ENCODE measurements at regions not wholly inside any gene's neighbourhood (a gene's known extent, or its start where the extent isn't known, plus 50 kb on each side); places are given as distances from the start of the nearest gene placed in this dataset.

- TF ChIP-seq FOXP2 (optimal IDR thresholded peaks at IDR 0.05; ENCODE audit: borderline replicate concordance, extremely low read depth, extremely low read length, insufficient read depth) (no peak), TAF1 (IDR thresholded peaks at IDR 0.05; ENCODE audit: borderline replicate concordance, insufficient read depth, low read length) (no peak), SIN3A (IDR thresholded peaks at IDR 0.05; ENCODE audit: borderline replicate concordance, insufficient read depth, low read length) (no peak), REST (IDR thresholded peaks at IDR 0.05; ENCODE audit: insufficient read depth in 1 of 2, low read depth in 2 of 2, low read length in 2 of 2) (no peak), POLR2AphosphoS5 (IDR thresholded peaks at IDR 0.05; ENCODE audit: low read depth, low read length) (no peak)
These were observed 1098.5 kb upstream of the LCORL start for GRCh38 chr4:19119904-19120560.

DNA sequence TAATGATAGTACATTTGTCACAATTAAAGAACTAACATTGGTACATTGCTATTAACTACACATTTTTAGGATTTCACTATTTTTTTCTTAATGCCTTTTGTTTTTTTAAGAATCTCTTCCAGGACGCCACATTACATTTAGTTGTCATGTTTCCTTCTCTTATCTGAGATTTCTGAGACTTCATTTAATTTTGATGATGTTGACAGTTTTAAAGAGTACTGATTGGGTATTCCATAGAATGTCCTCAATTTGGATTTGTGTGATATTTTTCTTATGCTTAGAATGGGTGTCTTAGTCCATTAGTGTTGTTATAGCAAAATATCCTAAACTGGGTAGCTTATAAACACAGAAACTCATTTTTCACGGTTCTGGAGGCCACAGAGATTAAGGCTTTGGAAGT is 1095.5 kb upstream of the LCORL start:
- TF ChIP-seq TAF1 (IDR thresholded peaks at IDR 0.05; ENCODE audit: borderline replicate concordance, insufficient read depth, low read length), result no peak
- TF ChIP-seq FOXP2 (optimal IDR thresholded peaks at IDR 0.05; ENCODE audit: borderline replicate concordance, extremely low read depth, extremely low read length, insufficient read depth), result no peak
- no peak for TF ChIP-seq SIN3A (IDR thresholded peaks at IDR 0.05; ENCODE audit: borderline replicate concordance, insufficient read depth, low read length)
- TF ChIP-seq REST (IDR thresholded peaks at IDR 0.05; ENCODE audit: insufficient read depth in 1 of 2, low read depth in 2 of 2, low read length in 2 of 2), result no peak
- no peak for TF ChIP-seq POLR2AphosphoS5 (IDR thresholded peaks at IDR 0.05; ENCODE audit: low read depth, low read length)

GRCh38 chr4:19104176-19104575 is 1082.6 kb upstream of the LCORL start:
- no peak for TF ChIP-seq REST (IDR thresholded peaks at IDR 0.05; ENCODE audit: insufficient read depth in 1 of 2, low read depth in 2 of 2, low read length in 2 of 2)
- TF ChIP-seq POLR2AphosphoS5 (IDR thresholded peaks at IDR 0.05; ENCODE audit: low read depth, low read length), result no peak
- no peak for TF ChIP-seq TAF1 (IDR thresholded peaks at IDR 0.05; ENCODE audit: borderline replicate concordance, insufficient read depth, low read length)
- no peak for TF ChIP-seq SIN3A (IDR thresholded peaks at IDR 0.05; ENCODE audit: borderline replicate concordance, insufficient read depth, low read length)
- no peak for TF ChIP-seq FOXP2 (optimal IDR thresholded peaks at IDR 0.05; ENCODE audit: borderline replicate concordance, extremely low read depth, extremely low read length, insufficient read depth)

GRCh38 chr4:19095491-19096046 is 1074.0 kb upstream of the LCORL start:
- TF ChIP-seq REST (IDR thresholded peaks at IDR 0.05; ENCODE audit: insufficient read depth in 1 of 2, low read depth in 2 of 2, low read length in 2 of 2) (no peak), TAF1 (IDR thresholded peaks at IDR 0.05; ENCODE audit: borderline replicate concordance, insufficient read depth, low read length) (no peak), FOXP2 (optimal IDR thresholded peaks at IDR 0.05; ENCODE audit: borderline replicate concordance, extremely low read depth, extremely low read length, insufficient read depth) (no peak), POLR2AphosphoS5 (IDR thresholded peaks at IDR 0.05; ENCODE audit: low read depth, low read length) (no peak), SIN3A (IDR thresholded peaks at IDR 0.05; ENCODE audit: borderline replicate concordance, insufficient read depth, low read length) (no peak)

All from PFSK-1 (cell line).